HCT116 (cell line): ENCODE measurements at regions not wholly inside any gene's neighbourhood (a gene's known extent, or its start where the extent isn't known, plus 50 kb on each side); places are given as distances from the start of the nearest gene placed in this dataset.

Experiments used
- ATAC-seq: fragments of 200-7000 bp; cut with Tn5 transposase; 2 replicates; pipeline ENCODE4 v1.9.1; 2020; ENCODE audit warnings: mild to moderate bottlenecking, moderate library complexity
- BruUV-seq: library from RNA; stranded (reverse); fragments of 400-500 nt; replicated peaks from 2 replicates; lab custom pipeline; 2021; lab: Mats Ljungman, UMichigan
- CTCF ChIA-PET: fragments of 300-600 bp; sonication (Branson Sonifier 250); formaldehyde crosslinking; loops from one replicate; lab custom pipeline; 2021; ENCODE audit warnings: antibody characterized with exemption; lab: Charles Lee
- POLR2A ChIA-PET: fragments of 300-600, 350-600 bp; sonication (Branson Sonifier 250); formaldehyde crosslinking; loops from one replicate; lab custom pipeline; 2021; ENCODE audit warnings: antibody characterized with exemption; lab: Charles Lee
- RAD21 ChIA-PET, 2 experiments: fragments of 300-600 bp; sonication (Branson Sonifier 250); formaldehyde crosslinking; loops; one replicate each; lab custom pipeline; 2023; ENCODE audit warnings: low total read pairs in 2 of 2; ENCODE audit not compliant: uncharacterized antibody in 2 of 2, unreplicated experiment in 2 of 2, low non-redundant PET in 1 of 2; lab: Charles Lee
- DNase-seq: peaks from one replicate; pipeline ENCODE4 v3.0.0-alpha.2; 2010; ENCODE audit warnings: low read depth, low spot score
- H2AFZ ChIP-seq: fragments of 200-600 bp; shearing (Covaris generic), sonication (generic); 2 replicates; pipeline ENCODE4 v1.6.1; 2017; ENCODE audit warnings: low read depth, mixed run types, mixed read lengths, antibody characterized with exemption, low read length; ENCODE audit not compliant: poor library complexity, severe bottlenecking
- H3K27ac ChIP-seq: 2 replicates; pipeline ENCODE4 v1.5.1; 2012; ENCODE audit warnings: low read depth, low read length
- H3K27me3 ChIP-seq: fragments of 200-600 bp; sonication (generic); 2 replicates; pipeline ENCODE4 v1.6.1; 2016; ENCODE audit warnings: mixed run types, low read length, mixed read lengths; ENCODE audit not compliant: insufficient read depth
- H3K36me3 ChIP-seq, 2 experiments: fragments of 200-500 bp in 1 of 2; fragments of 200-600 bp in 1 of 2; sonication (Bioruptor generic) in 1 of 2; sonication (generic) in 1 of 2; 2 replicates each; pipeline versions ENCODE4 v1.5.1 to v1.6.1; 2014 to 2016; ENCODE audit warnings: low read length in 2 of 2, inconsistent platforms in 1 of 2, mixed read lengths in 1 of 2, mixed run types in 1 of 2; ENCODE audit not compliant: insufficient read depth in 2 of 2, control insufficient read depth in 1 of 2
- H3K4me1 ChIP-seq, 2 experiments: fragments of 200-600 bp in 1 of 2; sonication (generic) in 1 of 2; 2 replicates each; pipeline versions ENCODE4 v1.5.1 to v1.6.1; 2012 to 2017; ENCODE audit warnings: low read length in 2 of 2, inconsistent platforms in 1 of 2, mild to moderate bottlenecking in 1 of 2, mixed read lengths in 1 of 2, mixed run types in 1 of 2, moderate library complexity in 1 of 2; ENCODE audit not compliant: insufficient read depth in 2 of 2, control insufficient read depth in 1 of 2
- H3K4me2 ChIP-seq: fragments of 200-600 bp; sonication (generic); 2 replicates; pipeline ENCODE4 v1.6.1; 2017; ENCODE audit warnings: mixed run types, low read length, mixed read lengths
- H3K4me3 ChIP-seq, 2 experiments: fragments of 200-600 bp in 1 of 2; sonication (generic) in 1 of 2; replicated peaks in 1 of 2; 2 replicates each; pipeline ENCODE4 v1.5.1; 2011 to 2016; ENCODE audit warnings: low read length in 2 of 2, control low read depth in 1 of 2, low read depth in 1 of 2, mild to moderate bottlenecking in 1 of 2, mixed read lengths in 1 of 2, mixed run types in 1 of 2
- H3K79me2 ChIP-seq: fragments of 200-600 bp; sonication (generic); 2 replicates; pipeline ENCODE4 v1.6.1; 2017; ENCODE audit warnings: mild to moderate bottlenecking, mixed run types, low read length, moderate library complexity, mixed read lengths; ENCODE audit not compliant: insufficient read depth
- H3K9ac ChIP-seq: fragments of 200-600 bp; sonication (generic); 2 replicates; pipeline ENCODE4 v1.6.1; 2016; ENCODE audit warnings: low read length, mixed read lengths
- H3K9me2 ChIP-seq: fragments of 200-600 bp; sonication (generic), shearing (Covaris generic); 2 replicates; pipeline ENCODE4 v1.6.1; 2017; ENCODE audit warnings: mixed run types, mild to moderate bottlenecking, moderate library complexity; ENCODE audit not compliant: insufficient read depth
- H3K9me3 ChIP-seq, 2 experiments: fragments of 200-500 bp in 1 of 2; fragments of 200-600 bp in 1 of 2; sonication (Bioruptor generic) in 1 of 2; sonication (generic) in 1 of 2; 2 replicates each; pipeline ENCODE4 v1.6.1; 2014 to 2017; ENCODE audit warnings: low read length in 2 of 2, mixed read lengths in 2 of 2, inconsistent platforms in 1 of 2, low read depth in 1 of 2, mild to moderate bottlenecking in 1 of 2, mixed run types in 1 of 2, moderate library complexity in 1 of 2; ENCODE audit not compliant: control insufficient read depth in 1 of 2, insufficient read depth in 1 of 2
- H4K20me1 ChIP-seq: fragments of 200-600 bp; sonication (generic), shearing (Covaris generic); 2 replicates; pipeline ENCODE4 v1.6.1; 2017; ENCODE audit warnings: mixed run types, mild to moderate bottlenecking, moderate library complexity; ENCODE audit not compliant: insufficient read depth
- CTCF ChIP-seq, 3 experiments: fragments of 200-600 bp in 1 of 3; sonication (generic) in 1 of 3; IDR thresholded peaks in 2 of 3; conservative IDR thresholded peaks in 1 of 3; 2 replicates each; pipeline ENCODE4 v1.5.1; 2012 to 2017; ENCODE audit warnings: low read depth in 2 of 3, low read length in 2 of 3, antibody characterized with exemption in 1 of 3, borderline replicate concordance in 1 of 3, control low read depth in 1 of 3, mild to moderate bottlenecking in 1 of 3, mixed read lengths in 1 of 3, mixed run types in 1 of 3, moderate library complexity in 1 of 3; ENCODE audit not compliant: insufficient read depth in 1 of 3
- ELF1 ChIP-seq: IDR thresholded peaks from 2 replicates; pipeline ENCODE4 v1.6.1; 2012; ENCODE audit warnings: low read depth, borderline replicate concordance
- FOSL1 ChIP-seq: IDR thresholded peaks from 2 replicates; pipeline ENCODE4 v1.6.1; 2012; ENCODE audit warnings: low read depth
- MAX ChIP-seq: IDR thresholded peaks from 2 replicates; pipeline ENCODE4 v1.6.1; 2012
- POLR2AphosphoS5 ChIP-seq: IDR thresholded peaks from 2 replicates; pipeline ENCODE4 v1.6.1; 2011; ENCODE audit warnings: mild to moderate bottlenecking, low read depth, low read length, moderate library complexity
- SP1 ChIP-seq: IDR thresholded peaks from 2 replicates; pipeline ENCODE4 v1.6.1; 2012; ENCODE audit warnings: low read depth
- TCF7L2 ChIP-seq: IDR thresholded peaks from 2 replicates; pipeline ENCODE4 v1.7.0; 2011; ENCODE audit warnings: borderline replicate concordance, inconsistent platforms; ENCODE audit not compliant: insufficient read depth, insufficient read length; ENCODE audit errors: extremely low read depth
- ZBTB33 ChIP-seq: IDR thresholded peaks from 2 replicates; pipeline ENCODE4 v1.6.1; 2011; ENCODE audit warnings: mild to moderate bottlenecking, low read length, moderate library complexity; ENCODE audit not compliant: insufficient replicate concordance; ENCODE audit errors: extremely low read depth
- ZNF274 ChIP-seq: fragments of 200-500 bp; sonication (Bioruptor generic); IDR thresholded peaks from 2 replicates; pipeline ENCODE4 v1.6.1; 2014; ENCODE audit warnings: mild to moderate bottlenecking, low read depth, low read length, inconsistent platforms
- intact Hi-C: fragments of 100-400 bp; cut with micrococcal nuclease; formaldehyde crosslinking; loops from 2 replicates; pipeline ENCODE4 v1.10.0; 2022

GRCh38 chr6:165823609-165824326, 160.7 kb upstream of the PDE10A start:
- CTCF ChIA-PET = no interaction called here
- Histone ChIP-seq H3K9ac (no peak overlapping the region), H3K27me3 (no peaks in the 10 kb centered on the region), H2AFZ (no peak overlapping the region), H3K4me3 (no peak overlapping the region), H3K9me3 (no peaks in the 10 kb centered on the region), H4K20me1 (no peaks in the 10 kb centered on the region), H3K4me2 (no peak overlapping the region), H3K4me1 (no peaks in the 10 kb centered on the region), H3K36me3 (no peaks in the 10 kb centered on the region), H3K9me2 (no peaks in the 10 kb centered on the region), H3K79me2 (no peaks in the 10 kb centered on the region), H3K27ac (no peak overlapping the region)
- POLR2A ChIA-PET = no interaction called here
- no TSS peak for BruUV-seq
- ATAC-seq (no peak), DNase-seq (no peak)
- RAD21 ChIA-PET = no interaction called here
- TF ChIP-seq SP1 (no peak), FOSL1 (no peak), ZBTB33 (no peak), ZNF274 (no peak), CTCF (IDR thresholded peaks at IDR 0.05 in 2 of 3, conservative IDR thresholded peaks at IDR 0.05 in 1 of 3; ENCODE audit: borderline replicate concordance in 1 of 3, insufficient read depth in 1 of 3, low read depth in 2 of 3, low read length in 2 of 3) (no peak), MAX (no peak), TCF7L2 (no peak), POLR2AphosphoS5 (no peak), ELF1 (no peak)
- intact Hi-C loops = no loop called here
